Endothelial cell of umbilical vein (primary cell): ENCODE measurements at regions not wholly inside any gene's neighbourhood (a gene's known extent, or its start where the extent isn't known, plus 50 kb on each side); places are given as distances from the start of the nearest gene placed in this dataset.

Experiments
- BruUV-seq: library from RNA; stranded (reverse); fragments of 400-500 nt; replicated peaks from 2 replicates; lab custom pipeline; 2021; lab: Mats Ljungman, UMichigan
- CTCF ChIA-PET: fragments of 300-600, 350-600 bp; sonication (Branson Sonifier 250); formaldehyde crosslinking; loops from one replicate; lab custom pipeline; 2021; ENCODE audit warnings: antibody characterized with exemption, inconsistent platforms; lab: Charles Lee
- POLR2A ChIA-PET: fragments of 300-600, 350-600 bp; sonication (Branson Sonifier 250); formaldehyde crosslinking; loops from one replicate; lab custom pipeline; 2021; ENCODE audit warnings: antibody characterized with exemption, inconsistent platforms; lab: Charles Lee
- DNase-seq: peaks from one replicate; pipeline ENCODE4 v3.0.0-alpha.2; 2011; ENCODE audit warnings: low read depth, low spot score
- FAIRE-seq: peaks from 2 replicates; lab custom pipeline; 2011; peaks lifted over from hg19 to GRCh38; lab: Jason Lieb, UNC
- H2AFZ ChIP-seq: 2 replicates; pipeline ENCODE4 v1.6.0; 2012; ENCODE audit warnings: low read depth, low read length, control low read depth, inconsistent platforms
- H3K27ac ChIP-seq: 2 replicates; pipeline ENCODE4 v1.5.1; 2011; ENCODE audit warnings: low read depth, mild to moderate bottlenecking, control low read depth, low read length, moderate library complexity; ENCODE audit not compliant: insufficient read depth
- H3K27me3 ChIP-seq, 2 experiments: 2 replicates each; pipeline versions ENCODE4 v1.6.0 to v1.6.1; 2011; ENCODE audit warnings: low read length in 2 of 2, mixed read lengths in 1 of 2; ENCODE audit not compliant: control insufficient read depth in 2 of 2, insufficient read depth in 2 of 2
- H3K36me3 ChIP-seq, 2 experiments: 2 replicates in 1 of 2; 3 replicates in 1 of 2; pipeline ENCODE4 v1.5.1; 2011; ENCODE audit warnings: low read length in 2 of 2, mild to moderate bottlenecking in 1 of 2, moderate library complexity in 1 of 2; ENCODE audit not compliant: control insufficient read depth in 2 of 2, insufficient read depth in 2 of 2; ENCODE audit errors: extremely low read depth in 1 of 2
- H3K4me1 ChIP-seq: 3 replicates; pipeline ENCODE4 v1.5.1; 2011; ENCODE audit warnings: mild to moderate bottlenecking, low read length; ENCODE audit not compliant: control insufficient read depth, insufficient read depth; ENCODE audit errors: extremely low read depth
- H3K4me2 ChIP-seq: 2 replicates; pipeline ENCODE4 v1.6.1; 2011; ENCODE audit warnings: low read length, control low read depth, mixed read lengths; ENCODE audit not compliant: insufficient read depth
- H3K4me3 ChIP-seq, 3 experiments: fragments of 200-600 bp in 1 of 3; sonication (generic), shearing (Covaris generic) in 1 of 3; replicated peaks in 1 of 3; 2 replicates each; pipeline ENCODE4 v1.5.1; 2011 to 2016; ENCODE audit warnings: control low read depth in 3 of 3, low read length in 3 of 3, mild to moderate bottlenecking in 2 of 3, inconsistent platforms in 1 of 3, low read depth in 1 of 3, moderate library complexity in 1 of 3; ENCODE audit not compliant: insufficient read depth in 1 of 3
- H3K79me2 ChIP-seq: 2 replicates; pipeline ENCODE4 v1.6.0; 2012; ENCODE audit warnings: low read length, inconsistent platforms; ENCODE audit not compliant: control insufficient read depth, insufficient read depth
- H3K9ac ChIP-seq: replicated peaks from 2 replicates; pipeline ENCODE3; 2011; ENCODE audit warnings: low read length, control low read depth; ENCODE audit not compliant: insufficient read depth; ENCODE audit errors: extremely low read depth
- H3K9me1 ChIP-seq: replicated peaks from 3 replicates; pipeline ENCODE4 v1.6.0; 2011; ENCODE audit warnings: mild to moderate bottlenecking, low read length; ENCODE audit not compliant: control insufficient read depth, insufficient read depth; ENCODE audit errors: extremely low read depth
- H3K9me3 ChIP-seq: replicated peaks from 2 replicates; pipeline ENCODE4 v1.5.1; 2012; ENCODE audit warnings: low read length, inconsistent platforms; ENCODE audit not compliant: control insufficient read depth, insufficient read depth
- H4K20me1 ChIP-seq: replicated peaks from 2 replicates; pipeline ENCODE3; 2011; ENCODE audit warnings: mild to moderate bottlenecking, low read length; ENCODE audit not compliant: control insufficient read depth, insufficient read depth; ENCODE audit errors: extremely low read depth
- EZH2 ChIP-seq: IDR thresholded peaks from 2 replicates; pipeline ENCODE4 v1.6.1; 2012; ENCODE audit warnings: borderline replicate concordance, low read depth, mild to moderate bottlenecking, moderate library complexity, low read length, inconsistent platforms; ENCODE audit not compliant: severe bottlenecking
- FOS ChIP-seq: IDR thresholded peaks from 2 replicates; pipeline ENCODE4 v1.6.1; 2011; ENCODE audit warnings: mild to moderate bottlenecking, low read length, moderate library complexity, borderline replicate concordance; ENCODE audit not compliant: insufficient read depth
- GATA2 ChIP-seq: IDR thresholded peaks from 2 replicates; pipeline ENCODE4 v1.7.0; 2011; ENCODE audit warnings: low read depth, mild to moderate bottlenecking, moderate library complexity, mixed read lengths, low read length; ENCODE audit not compliant: insufficient read length, insufficient read depth
- JUN ChIP-seq: IDR thresholded peaks from 2 replicates; pipeline ENCODE4 v1.6.1; 2011; ENCODE audit warnings: borderline replicate concordance, low read depth; ENCODE audit not compliant: insufficient read length, insufficient read depth
- MYC ChIP-seq: IDR thresholded peaks from one replicate; pipeline ENCODE4 v1.6.1; 2011; ENCODE audit warnings: mild to moderate bottlenecking, low read depth, low read length
- POLR2A ChIP-seq: IDR thresholded peaks from 2 replicates; pipeline ENCODE4 v1.6.1; 2012; ENCODE audit warnings: low read depth, mild to moderate bottlenecking, control low read depth, low read length
- POLR2AphosphoS5 ChIP-seq: IDR thresholded peaks from 2 replicates; pipeline ENCODE4 v1.6.1; 2012; ENCODE audit warnings: low read depth, mild to moderate bottlenecking, control low read depth, low read length, moderate library complexity; ENCODE audit not compliant: insufficient read depth
- dilution Hi-C: fragments of 300-500 bp; cut with MboI; formaldehyde crosslinking; loops from one replicate; pipeline ENCODE4 v1.15.0; 2019; ENCODE audit warnings: low sequenced_read_pairs; ENCODE audit not compliant: extremely low pct_ligation_motif_present
- intact Hi-C: fragments of 100-400 bp; cut with micrococcal nuclease; formaldehyde crosslinking; loops from one replicate; pipeline ENCODE4 v1.10.0; 2022
- TF ChIP-seq, protein P1 (sequence below), 2 donors: IDR thresholded peaks; 1 replicate in 1 of 2; 2 replicates in 1 of 2; pipeline ENCODE4 v1.5.1; 2011; ENCODE audit warnings: low read length in 2 of 2, mild to moderate bottlenecking in 2 of 2, moderate library complexity in 2 of 2, control low read depth in 1 of 2, inconsistent platforms in 1 of 2, low read depth in 1 of 2; ENCODE audit not compliant: insufficient read depth in 1 of 2; ENCODE audit errors: extremely low read depth in 1 of 2
- TF ChIP-seq, protein P2 (sequence below): IDR thresholded peaks from 2 replicates; pipeline ENCODE4 v1.6.1; 2011; ENCODE audit not compliant: insufficient read depth, insufficient read length

DNA sequence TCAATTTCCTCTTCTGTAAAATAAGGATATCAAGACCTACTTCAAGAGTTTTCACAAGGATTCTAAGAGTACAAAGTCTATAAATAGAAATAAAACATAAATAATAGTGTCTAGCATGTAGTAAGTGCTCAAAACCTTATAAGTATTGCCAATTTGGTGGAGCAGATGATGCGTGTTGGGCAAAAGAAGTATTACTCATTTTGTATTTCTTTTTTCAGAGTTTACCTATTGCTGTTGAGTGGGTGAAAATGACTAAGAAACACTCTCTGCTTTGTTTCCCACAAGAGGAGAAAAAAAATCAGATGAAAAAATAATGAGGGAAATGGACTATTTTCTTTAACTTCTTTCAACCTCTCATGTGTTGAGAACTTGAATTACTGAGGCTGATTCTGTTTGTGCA lies 103.3 kb upstream of the KCNK2 start:
- FAIRE-seq (no peak), DNase-seq (no peak)
- H3K4me2 ChIP-seq, result no peak overlapping the region
- no TSS peak for BruUV-seq
- POLR2A ChIA-PET, result no interaction called here
- no peaks in the 10 kb centered on the region for H3K9me1 ChIP-seq
- no peaks in the 10 kb centered on the region for H4K20me1 ChIP-seq
- no peak for TF ChIP-seq EZH2
- TF ChIP-seq, protein P1, sequence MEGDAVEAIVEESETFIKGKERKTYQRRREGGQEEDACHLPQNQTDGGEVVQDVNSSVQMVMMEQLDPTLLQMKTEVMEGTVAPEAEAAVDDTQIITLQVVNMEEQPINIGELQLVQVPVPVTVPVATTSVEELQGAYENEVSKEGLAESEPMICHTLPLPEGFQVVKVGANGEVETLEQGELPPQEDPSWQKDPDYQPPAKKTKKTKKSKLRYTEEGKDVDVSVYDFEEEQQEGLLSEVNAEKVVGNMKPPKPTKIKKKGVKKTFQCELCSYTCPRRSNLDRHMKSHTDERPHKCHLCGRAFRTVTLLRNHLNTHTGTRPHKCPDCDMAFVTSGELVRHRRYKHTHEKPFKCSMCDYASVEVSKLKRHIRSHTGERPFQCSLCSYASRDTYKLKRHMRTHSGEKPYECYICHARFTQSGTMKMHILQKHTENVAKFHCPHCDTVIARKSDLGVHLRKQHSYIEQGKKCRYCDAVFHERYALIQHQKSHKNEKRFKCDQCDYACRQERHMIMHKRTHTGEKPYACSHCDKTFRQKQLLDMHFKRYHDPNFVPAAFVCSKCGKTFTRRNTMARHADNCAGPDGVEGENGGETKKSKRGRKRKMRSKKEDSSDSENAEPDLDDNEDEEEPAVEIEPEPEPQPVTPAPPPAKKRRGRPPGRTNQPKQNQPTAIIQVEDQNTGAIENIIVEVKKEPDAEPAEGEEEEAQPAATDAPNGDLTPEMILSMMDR (IDR thresholded peaks at IDR 0.05; ENCODE audit: extremely low read depth in 1 of 2, insufficient read depth in 1 of 2, low read depth in 1 of 2, low read length in 2 of 2), result no peak
- TF ChIP-seq, protein P2, sequence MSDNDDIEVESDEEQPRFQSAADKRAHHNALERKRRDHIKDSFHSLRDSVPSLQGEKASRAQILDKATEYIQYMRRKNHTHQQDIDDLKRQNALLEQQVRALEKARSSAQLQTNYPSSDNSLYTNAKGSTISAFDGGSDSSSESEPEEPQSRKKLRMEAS, result no peak
- no peak for TF ChIP-seq POLR2A
- no peak for TF ChIP-seq JUN
- TF ChIP-seq MYC, result no peak
- TF ChIP-seq GATA2, result no peak
- TF ChIP-seq POLR2AphosphoS5, result no peak
- no peak for TF ChIP-seq FOS
- H3K4me1 ChIP-seq, result no peaks in the 10 kb centered on the region
- peaks cover 0 to 2% of the 10 kb centered on the region in 2 experiments for H3K27me3 ChIP-seq
- no peak overlapping the region for H3K9ac ChIP-seq
- CTCF ChIA-PET, result no interaction called here
- intact Hi-C loops (no loop called here), dilution Hi-C loops (no loop called here)
- no peak overlapping the region for H2AFZ ChIP-seq
- H3K9me3 ChIP-seq, result no peaks in the 10 kb centered on the region
- H3K36me3 ChIP-seq, result no peaks in the 10 kb centered on the region
- H3K79me2 ChIP-seq, result no peaks in the 10 kb centered on the region
- no peak overlapping the region for H3K27ac ChIP-seq
- no peak overlapping the region for H3K4me3 ChIP-seq
